ENCODE measurements at regions not wholly inside any gene's neighbourhood (a gene's known extent, or its start where the extent isn't known, plus 50 kb on each side); places are given as distances from the start of the nearest gene placed in this dataset.

DNA sequence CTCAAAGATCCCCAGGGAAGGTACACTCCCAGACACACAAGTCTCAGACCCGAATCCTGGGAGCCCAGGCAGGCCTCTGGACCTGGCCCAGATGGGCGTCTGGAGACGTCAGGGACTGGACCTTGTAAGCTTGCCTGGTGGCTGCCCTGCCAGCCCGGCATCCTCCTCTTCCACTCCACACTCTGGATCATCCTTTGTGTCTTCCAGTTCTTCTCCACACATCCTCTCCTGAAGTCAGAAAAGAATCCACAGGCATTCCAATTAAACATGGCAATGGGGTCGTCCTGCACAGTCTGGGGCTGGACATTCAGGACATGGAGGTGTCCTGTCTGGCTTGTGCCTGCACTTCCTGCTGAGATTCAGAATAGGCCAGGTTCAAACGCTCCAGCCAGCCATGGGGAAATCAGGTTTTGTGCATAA, 208.8 kb upstream of the IGF1R start:
- CTCF ChIA-PET: no interaction called here
- peaks cover 11% of the 10 kb centered on the region for H3K27me3 Mint-ChIP-seq (ENCODE audit: insufficient read depth, unreplicated experiment)
- no peaks in the 10 kb centered on the region for H3K4me1 ChIP-seq
- H3K4me3 ChIP-seq (ENCODE audit: low read depth, low read length): no peak overlapping the region
- H3K36me3 ChIP-seq (ENCODE audit: control insufficient read depth, insufficient read depth, low read length): no peaks in the 10 kb centered on the region
- POLR2A ChIA-PET: no interaction called here
- TF ChIP-seq, protein P1, sequence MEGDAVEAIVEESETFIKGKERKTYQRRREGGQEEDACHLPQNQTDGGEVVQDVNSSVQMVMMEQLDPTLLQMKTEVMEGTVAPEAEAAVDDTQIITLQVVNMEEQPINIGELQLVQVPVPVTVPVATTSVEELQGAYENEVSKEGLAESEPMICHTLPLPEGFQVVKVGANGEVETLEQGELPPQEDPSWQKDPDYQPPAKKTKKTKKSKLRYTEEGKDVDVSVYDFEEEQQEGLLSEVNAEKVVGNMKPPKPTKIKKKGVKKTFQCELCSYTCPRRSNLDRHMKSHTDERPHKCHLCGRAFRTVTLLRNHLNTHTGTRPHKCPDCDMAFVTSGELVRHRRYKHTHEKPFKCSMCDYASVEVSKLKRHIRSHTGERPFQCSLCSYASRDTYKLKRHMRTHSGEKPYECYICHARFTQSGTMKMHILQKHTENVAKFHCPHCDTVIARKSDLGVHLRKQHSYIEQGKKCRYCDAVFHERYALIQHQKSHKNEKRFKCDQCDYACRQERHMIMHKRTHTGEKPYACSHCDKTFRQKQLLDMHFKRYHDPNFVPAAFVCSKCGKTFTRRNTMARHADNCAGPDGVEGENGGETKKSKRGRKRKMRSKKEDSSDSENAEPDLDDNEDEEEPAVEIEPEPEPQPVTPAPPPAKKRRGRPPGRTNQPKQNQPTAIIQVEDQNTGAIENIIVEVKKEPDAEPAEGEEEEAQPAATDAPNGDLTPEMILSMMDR (IDR thresholded peaks at IDR 0.05; ENCODE audit: insufficient read depth in 1 of 2, low read depth in 1 of 2, low read length in 1 of 2, severe bottlenecking in 1 of 2, unreplicated experiment in 1 of 2): no peak
- H3K9me3 ChIP-seq: no peaks in the 10 kb centered on the region
- intact Hi-C loops (cut with micrococcal nuclease; ENCODE audit: unreplicated experiment): no loop called here
- peaks cover 12% of the 10 kb centered on the region for H3K9me3 Mint-ChIP-seq (ENCODE audit: unreplicated experiment)
- no peak for DNase-seq
- H3K4me3 Mint-ChIP-seq (ENCODE audit: unreplicated experiment): no peak overlapping the region
- H3K36me3 Mint-ChIP-seq (ENCODE audit: insufficient read depth, unreplicated experiment): no peaks in the 10 kb centered on the region
- no peak overlapping the region for H3K27ac Mint-ChIP-seq (ENCODE audit: unreplicated experiment)
- no TSS peak for BruUV-seq (replicated peaks)
- no peaks in the 10 kb centered on the region; the same call in 1 of the 2 replicates for H3K27me3 ChIP-seq (replicated peaks; ENCODE audit: control insufficient read depth, insufficient read depth, low read length)
- no peaks in the 10 kb centered on the region for H3K4me1 Mint-ChIP-seq (ENCODE audit: low read depth, unreplicated experiment)

DNA sequence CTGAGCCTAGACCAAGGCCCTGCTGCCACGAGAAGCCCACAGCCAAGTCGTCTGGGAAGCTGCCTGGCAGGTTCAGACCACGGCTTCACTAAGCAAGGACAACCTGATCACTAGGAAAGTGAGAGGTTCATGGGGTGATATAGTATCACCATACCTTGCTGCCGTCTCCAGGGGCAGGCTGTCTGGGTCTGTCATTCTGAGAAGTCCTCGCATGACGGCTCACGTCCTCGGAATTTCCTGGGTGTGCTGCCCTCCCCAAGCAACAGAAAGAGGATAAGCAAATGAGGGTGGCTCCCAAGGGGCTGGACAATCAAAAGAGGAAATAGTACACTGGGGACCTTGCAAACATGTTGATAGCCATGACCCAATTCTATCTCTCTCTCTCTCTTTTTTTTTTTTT, 207.4 kb upstream of the IGF1R start:
- H3K27me3 Mint-ChIP-seq (ENCODE audit: insufficient read depth, unreplicated experiment): peaks cover 11% of the 10 kb centered on the region
- H3K27ac Mint-ChIP-seq (ENCODE audit: unreplicated experiment): no peak overlapping the region
- no peak for DNase-seq
- H3K36me3 Mint-ChIP-seq (ENCODE audit: insufficient read depth, unreplicated experiment): no peaks in the 10 kb centered on the region
- H3K9me3 Mint-ChIP-seq (ENCODE audit: unreplicated experiment): peaks cover 12% of the 10 kb centered on the region
- H3K4me1 Mint-ChIP-seq (ENCODE audit: low read depth, unreplicated experiment): no peaks in the 10 kb centered on the region
- Histone ChIP-seq H3K36me3 (ENCODE audit: control insufficient read depth, insufficient read depth, low read length) (no peaks in the 10 kb centered on the region), H3K9me3 (no peaks in the 10 kb centered on the region), H3K4me1 (no peaks in the 10 kb centered on the region), H3K4me3 (ENCODE audit: low read depth, low read length) (no peak overlapping the region), H3K27me3 (replicated peaks; ENCODE audit: control insufficient read depth, insufficient read depth, low read length) (no peaks in the 10 kb centered on the region; the same call in 1 of the 2 replicates)
- ChIA-PET POLR2A (no interaction called here), CTCF (no interaction called here)
- intact Hi-C loops (cut with micrococcal nuclease; ENCODE audit: unreplicated experiment): loop anchor here (10.0 kb wide), 1 partner anchor 774 kb away; no protein-coding TSS in a partner anchor
- no peak overlapping the region for H3K4me3 Mint-ChIP-seq (ENCODE audit: unreplicated experiment)
- no TSS peak for BruUV-seq (replicated peaks)
- TF ChIP-seq, protein P1 (IDR thresholded peaks at IDR 0.05; ENCODE audit: insufficient read depth in 1 of 2, low read depth in 1 of 2, low read length in 1 of 2, severe bottlenecking in 1 of 2, unreplicated experiment in 1 of 2): no peak

DNA sequence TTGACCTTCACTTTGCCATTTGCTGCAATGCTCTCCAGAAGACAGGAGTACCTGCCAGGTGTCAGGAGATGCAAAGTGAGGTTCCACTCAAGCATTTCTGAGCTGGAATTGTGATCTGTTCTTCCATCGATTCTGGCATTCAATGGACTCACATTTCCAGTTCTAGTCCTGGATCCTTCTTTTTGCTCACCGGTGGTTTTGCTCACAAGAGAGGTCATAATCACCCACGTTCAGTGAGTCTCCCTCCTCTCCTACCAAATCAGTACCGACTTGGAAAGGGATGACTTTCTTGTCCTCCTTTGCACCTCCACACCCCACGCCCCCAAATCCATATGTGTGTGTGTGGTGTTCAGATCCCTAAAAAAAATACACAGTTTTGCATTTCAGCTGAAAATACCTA, 206.7 kb upstream of the IGF1R start:
- DNase-seq: no peak
- ChIA-PET POLR2A (no interaction called here), CTCF (no interaction called here)
- Histone ChIP-seq H3K9me3 (no peaks in the 10 kb centered on the region), H3K4me1 (no peaks in the 10 kb centered on the region), H3K36me3 (ENCODE audit: control insufficient read depth, insufficient read depth, low read length) (no peaks in the 10 kb centered on the region), H3K4me3 (ENCODE audit: low read depth, low read length) (no peak overlapping the region), H3K27me3 (replicated peaks; ENCODE audit: control insufficient read depth, insufficient read depth, low read length) (no peaks in the 10 kb centered on the region; the same call in 1 of the 2 replicates)
- Mint-ChIP-seq H3K27me3 (ENCODE audit: insufficient read depth, unreplicated experiment) (peaks cover 14% of the 10 kb centered on the region), H3K4me1 (ENCODE audit: low read depth, unreplicated experiment) (no peaks in the 10 kb centered on the region), H3K36me3 (ENCODE audit: insufficient read depth, unreplicated experiment) (no peaks in the 10 kb centered on the region), H3K4me3 (ENCODE audit: unreplicated experiment) (no peak overlapping the region), H3K9me3 (ENCODE audit: unreplicated experiment) (peaks cover 12% of the 10 kb centered on the region), H3K27ac (ENCODE audit: unreplicated experiment) (no peak overlapping the region)
- intact Hi-C loops (cut with micrococcal nuclease; ENCODE audit: unreplicated experiment): loop anchor here (10.0 kb wide), 1 partner anchor 773 kb away; no protein-coding TSS in a partner anchor
- TF ChIP-seq, protein P1 (IDR thresholded peaks at IDR 0.05; ENCODE audit: insufficient read depth in 1 of 2, low read depth in 1 of 2, low read length in 1 of 2, severe bottlenecking in 1 of 2, unreplicated experiment in 1 of 2): no peak
- no TSS peak for BruUV-seq (replicated peaks)

Data from Caco-2 (cell line).